ENCODE measurements at regions not wholly inside any gene's neighbourhood (a gene's known extent, or its start where the extent isn't known, plus 50 kb on each side); places are given as distances from the start of the nearest gene placed in this dataset.

- Histone ChIP-seq H3K9me3 (no peaks in the 10 kb centered on the region), H3K4me1 (peaks cover 0 to 6% of the 10 kb centered on the region in 2 donors), H3K36me3 (no peaks in the 10 kb centered on the region), H3K4me3 (replicated peaks in 1 of 3) (no peak overlapping the region), H3K27ac (no peak overlapping the region), H3K27me3 (no peaks in the 10 kb centered on the region)
- TF ChIP-seq POLR2A (IDR thresholded peaks at IDR 0.05) = no peak
- TF ChIP-seq CTCF (IDR thresholded peaks at IDR 0.05) = no peak
- intact Hi-C loops (cut with DNase I) = no loop called here
- 83 to 87% methylated on average over 5 of the region's 5 CpGs for WGBS, 2 donors
- DNase-seq = no peak
These were observed 320.1 kb downstream of the BCOR start for GRCh38 chrX:39777623-39778025.

- no peaks in the 10 kb centered on the region for H3K36me3 ChIP-seq
- H3K27ac ChIP-seq = no peak overlapping the region
- no peaks in the 10 kb centered on the region for H3K27me3 ChIP-seq
- peaks cover 0 to 1% of the 10 kb centered on the region in 2 donors for H3K4me1 ChIP-seq
- H3K4me3 ChIP-seq (replicated peaks in 1 of 3) = no peak overlapping the region
- TF ChIP-seq POLR2A (IDR thresholded peaks at IDR 0.05) (no peak), CTCF (IDR thresholded peaks at IDR 0.05) (no peak)
- H3K9me3 ChIP-seq = no peaks in the 10 kb centered on the region
- DNase-seq = no peak
- intact Hi-C loops (cut with DNase I) = no loop called here
- WGBS, 2 donors = 88 to 95% methylated on average over 11 of the region's 12 CpGs
These were observed 317.6 kb downstream of the BCOR start for GRCh38 chrX:39779952-39780783.

GRCh38 chrX:39782276-39782675, 315.5 kb downstream of the BCOR start:
- Histone ChIP-seq H3K27me3 (no peaks in the 10 kb centered on the region), H3K36me3 (no peaks in the 10 kb centered on the region), H3K4me3 (replicated peaks in 1 of 3) (no peak overlapping the region), H3K27ac (no peak overlapping the region), H3K4me1 (no peaks in the 10 kb centered on the region), H3K9me3 (no peaks in the 10 kb centered on the region)
- TF ChIP-seq CTCF (IDR thresholded peaks at IDR 0.05) = no peak
- TF ChIP-seq POLR2A (IDR thresholded peaks at IDR 0.05) = no peak
- intact Hi-C loops (cut with DNase I) = no loop called here
- no peak for DNase-seq
- WGBS, 2 donors = 75 to 91% methylated on average over 4 of the region's 4 CpGs

- intact Hi-C loops (cut with DNase I) = no loop called here
These were observed 309.8 kb downstream of the BCOR start for GRCh38 chrX:39787999-39788398.

More at GRCh38 chrX:39787999-39788398, 309.8 kb downstream of the BCOR start:
- Histone ChIP-seq H3K4me3 (replicated peaks in 1 of 3) (no peak overlapping the region), H3K4me1 (no peaks in the 10 kb centered on the region), H3K27ac (no peak overlapping the region), H3K36me3 (no peaks in the 10 kb centered on the region), H3K9me3 (no peaks in the 10 kb centered on the region), H3K27me3 (no peaks in the 10 kb centered on the region)
- 98 to 100% methylated on average over 6 of the region's 6 CpGs for WGBS, 2 donors
- no peak for DNase-seq
- no peak for TF ChIP-seq POLR2A (IDR thresholded peaks at IDR 0.05)
- no peak for TF ChIP-seq CTCF (IDR thresholded peaks at IDR 0.05)

All from thyroid gland (tissue), 4 donors.